Stimulated activated memory B cell treated with anti-CD40 and anti-IgM and Interleukin-4, amounts not matched to agents 10 μg/mL and 1 μg/mL and 100 μg/mL, for 72 hours (primary cell): ENCODE measurements at regions not wholly inside any gene's neighbourhood (a gene's known extent, or its start where the extent isn't known, plus 50 kb on each side); places are given as distances from the start of the nearest gene placed in this dataset.

Source experiments
- ATAC-seq: fragments of 150-1000 bp; cut with Tn5 transposase; 2 replicates; pipeline ENCODE4 v1.10.0; 2021
- H3K27ac Mint-ChIP-seq: one replicate; pipeline ENCODE4 v1.8.0; 2022; ENCODE audit warnings: mild to moderate bottlenecking, mixed read lengths
- H3K27me3 Mint-ChIP-seq: one replicate; pipeline ENCODE4 v1.8.0; 2022; ENCODE audit warnings: mixed read lengths
- H3K36me3 Mint-ChIP-seq: one replicate; pipeline ENCODE4 v1.8.0; 2022; ENCODE audit warnings: mixed read lengths
- H3K4me1 Mint-ChIP-seq: one replicate; pipeline ENCODE4 v1.8.0; 2022; ENCODE audit warnings: mixed read lengths
- H3K4me3 Mint-ChIP-seq: one replicate; pipeline ENCODE4 v1.8.0; 2022; ENCODE audit warnings: mild to moderate bottlenecking, moderate library complexity, mixed read lengths
- H3K9me3 Mint-ChIP-seq: one replicate; pipeline ENCODE4 v1.8.0; 2022; ENCODE audit warnings: mixed read lengths

DNA sequence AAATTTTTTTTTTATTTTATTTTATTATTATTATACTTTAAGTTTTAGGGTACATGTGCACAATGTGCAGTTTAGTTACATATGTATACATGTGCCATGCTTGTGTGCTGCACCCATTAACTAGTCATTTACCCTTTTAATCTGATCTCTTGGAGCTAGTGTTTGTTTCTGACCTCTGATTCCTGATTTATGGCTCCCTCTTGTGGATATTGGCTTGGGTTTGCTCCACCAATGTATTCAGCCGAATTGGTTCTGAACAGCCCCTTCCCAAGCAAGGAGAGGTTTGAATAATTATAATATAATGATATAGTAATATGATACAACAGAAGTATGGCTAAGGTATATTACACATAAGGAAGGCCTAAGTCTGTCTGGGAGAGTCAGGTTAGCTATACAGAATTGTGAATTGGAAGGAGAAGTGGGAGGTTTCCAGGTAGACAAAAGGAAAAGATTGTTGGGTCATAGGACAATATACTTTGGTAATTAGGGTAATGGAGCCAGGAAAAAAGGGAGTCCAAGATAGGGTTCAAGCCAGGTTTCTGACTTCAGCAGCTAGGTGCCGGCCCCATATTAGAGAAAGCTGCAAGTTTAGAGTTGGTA, 53.1 kb upstream of the HMCN1 start:
- no peaks in the 10 kb centered on the region for H3K36me3 Mint-ChIP-seq
- peak overlapping the region; percentile 78 for H3K27ac Mint-ChIP-seq
- H3K9me3 Mint-ChIP-seq = no peaks in the 10 kb centered on the region
- no peaks in the 10 kb centered on the region for H3K27me3 Mint-ChIP-seq
- ATAC-seq = peak; percentile 64
- H3K4me1 Mint-ChIP-seq = peaks cover 16% of the 10 kb centered on the region
- no peak overlapping the region for H3K4me3 Mint-ChIP-seq

DNA sequence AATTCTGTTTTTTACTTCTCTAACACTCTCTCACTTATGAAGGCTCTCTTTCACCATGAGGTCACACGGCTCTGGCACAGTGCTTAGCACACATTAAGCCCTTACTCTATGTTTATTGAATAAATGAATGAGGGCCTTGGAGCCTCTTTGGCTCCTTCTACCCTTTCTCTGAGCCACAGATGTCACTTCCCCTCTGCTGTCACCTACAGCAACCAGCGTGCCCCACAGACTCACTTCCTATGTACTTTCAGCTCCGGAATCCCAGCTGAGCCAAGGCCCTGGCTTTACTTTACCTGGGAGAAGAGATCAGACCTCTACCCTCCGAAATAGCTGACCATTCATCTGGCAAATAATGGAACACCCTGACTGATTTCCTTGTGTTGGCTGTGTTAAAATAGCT, 53.7 kb upstream of the HMCN1 start:
- ATAC-seq = peak; percentile 64
- peaks cover 16% of the 10 kb centered on the region for H3K4me1 Mint-ChIP-seq
- no peaks in the 10 kb centered on the region for H3K27me3 Mint-ChIP-seq
- peak overlapping the region; percentile 3 for H3K4me3 Mint-ChIP-seq
- no peaks in the 10 kb centered on the region for H3K36me3 Mint-ChIP-seq
- H3K9me3 Mint-ChIP-seq = no peaks in the 10 kb centered on the region
- peak overlapping the region; percentile 78 for H3K27ac Mint-ChIP-seq

DNA sequence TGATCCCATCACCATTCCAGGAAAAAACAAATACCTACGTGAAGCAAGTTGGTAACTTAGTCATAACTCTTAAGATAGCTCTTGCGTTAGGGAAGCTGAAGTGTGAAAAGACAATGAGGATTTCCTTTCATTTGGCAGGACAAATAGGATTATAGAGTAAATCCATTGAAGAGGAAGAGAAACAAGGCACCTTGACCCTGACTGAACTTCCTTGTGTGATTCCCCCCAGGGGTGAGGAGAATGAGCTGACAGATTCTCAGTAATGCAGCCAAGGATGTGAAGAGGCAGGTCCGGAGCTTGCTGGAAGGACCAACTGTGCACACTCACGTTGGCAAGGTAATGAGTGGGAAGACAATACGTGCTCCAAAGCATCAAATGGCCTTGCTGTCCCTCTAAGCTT, 55.0 kb upstream of the HMCN1 start:
- peaks cover 24% of the 10 kb centered on the region for H3K4me1 Mint-ChIP-seq
- no peaks in the 10 kb centered on the region for H3K9me3 Mint-ChIP-seq
- H3K4me3 Mint-ChIP-seq = no peak overlapping the region
- H3K27me3 Mint-ChIP-seq = no peaks in the 10 kb centered on the region
- ATAC-seq = no peak
- no peaks in the 10 kb centered on the region for H3K36me3 Mint-ChIP-seq
- no peak overlapping the region for H3K27ac Mint-ChIP-seq

DNA sequence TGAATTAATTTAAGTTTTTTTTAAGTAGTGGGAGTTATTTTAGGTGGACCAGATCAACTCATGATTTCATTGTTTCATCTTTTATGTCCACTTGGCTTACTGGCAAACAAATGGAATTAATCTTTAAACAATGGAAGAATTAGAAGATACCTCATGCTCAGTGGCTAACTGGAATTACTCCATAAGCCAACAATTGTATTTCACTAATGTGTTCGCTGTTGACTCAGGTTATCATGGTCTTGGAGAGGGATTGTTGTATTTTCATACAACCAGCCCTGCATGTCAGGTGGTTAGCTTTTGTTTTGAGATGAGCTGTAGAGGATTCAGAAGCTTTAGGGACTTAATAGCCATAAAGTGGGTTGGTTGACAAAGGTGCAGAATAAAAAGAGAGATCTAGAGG, 57.2 kb upstream of the HMCN1 start:
- Mint-ChIP-seq H3K4me1 (peaks cover 40% of the 10 kb centered on the region), H3K36me3 (no peaks in the 10 kb centered on the region), H3K4me3 (no peak overlapping the region), H3K27ac (no peak overlapping the region), H3K27me3 (no peaks in the 10 kb centered on the region), H3K9me3 (peaks cover 3% of the 10 kb centered on the region)
- no peak for ATAC-seq

DNA sequence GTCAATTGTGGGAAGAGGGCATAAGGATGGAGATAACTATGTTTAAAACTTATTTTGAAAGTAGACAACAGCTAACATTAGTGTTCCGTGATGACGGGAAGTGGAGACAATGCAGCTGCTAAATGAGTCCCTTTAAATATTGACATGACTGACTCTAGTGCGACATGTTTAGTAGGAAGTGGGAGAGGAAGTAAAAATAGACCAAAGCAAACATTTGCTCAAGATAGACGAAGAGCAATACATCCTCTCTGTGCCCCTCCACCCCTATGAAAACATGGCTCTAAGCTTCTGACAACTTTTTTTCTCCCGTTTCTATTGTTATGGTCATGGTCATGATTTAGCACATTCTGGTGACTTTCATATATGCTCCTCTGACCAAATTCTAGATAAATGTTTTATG, 60.0 kb upstream of the HMCN1 start:
- H3K4me1 Mint-ChIP-seq = peaks cover 24% of the 10 kb centered on the region
- H3K4me3 Mint-ChIP-seq = peak overlapping the region; percentile 27
- peak overlapping the region; percentile 4 for H3K27ac Mint-ChIP-seq
- peak; percentile 78 for ATAC-seq
- H3K27me3 Mint-ChIP-seq = no peaks in the 10 kb centered on the region
- H3K36me3 Mint-ChIP-seq = no peaks in the 10 kb centered on the region
- peaks cover 3% of the 10 kb centered on the region for H3K9me3 Mint-ChIP-seq

DNA sequence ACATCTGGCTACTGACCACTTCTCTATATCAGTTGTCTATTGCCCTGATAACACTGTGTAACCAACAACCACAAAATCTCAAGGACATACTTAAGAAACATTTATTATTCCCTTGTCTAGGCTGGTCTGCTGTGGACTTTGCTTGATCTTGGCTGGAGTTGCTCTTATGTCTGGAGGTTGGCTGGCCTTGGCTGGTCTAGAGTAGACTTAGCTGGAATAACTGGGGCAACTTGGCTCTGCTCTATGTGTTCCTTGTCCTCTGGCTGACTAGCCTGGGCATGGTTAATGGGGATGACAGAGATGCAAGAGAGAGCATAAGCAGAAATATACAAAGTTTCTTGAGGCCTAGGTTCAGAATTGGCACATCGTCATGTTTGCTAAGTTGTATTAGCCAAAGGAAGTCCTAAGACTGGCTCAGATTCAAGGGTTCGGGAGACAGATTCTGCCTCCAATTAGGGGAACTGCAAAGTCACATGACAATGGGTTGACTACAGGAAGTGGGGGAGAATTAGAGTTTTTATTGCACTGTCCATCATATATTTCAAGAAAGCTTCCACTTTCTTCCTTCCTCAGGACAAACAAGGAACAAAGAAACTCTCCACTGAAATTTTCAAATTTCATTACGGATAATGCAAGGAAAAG, 61.4 kb upstream of the HMCN1 start:
- Mint-ChIP-seq H3K4me3 (no peak overlapping the region), H3K4me1 (peaks cover 24% of the 10 kb centered on the region)

DNA sequence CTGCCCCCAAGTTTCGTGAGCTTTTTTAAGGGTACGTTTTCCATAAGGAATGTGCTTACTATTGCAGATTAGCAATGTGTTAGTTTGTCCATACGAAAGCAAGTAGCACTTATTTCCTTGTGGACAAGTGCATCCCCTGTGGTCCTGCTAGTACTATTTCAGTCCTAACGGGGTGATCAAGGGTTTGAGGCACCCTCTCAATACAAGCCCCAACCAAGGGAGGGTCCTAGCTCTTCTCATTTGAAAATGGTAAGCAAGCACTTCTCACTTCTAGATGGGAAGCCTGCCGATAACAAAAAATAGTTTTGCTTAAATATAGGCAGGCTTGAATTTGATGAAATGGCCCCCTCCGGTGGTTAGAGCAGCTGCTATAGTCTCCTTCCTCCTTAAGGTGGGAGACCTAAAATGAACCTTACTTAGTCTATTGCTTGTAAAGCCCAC, 64.0 kb upstream of the HMCN1 start:
- Mint-ChIP-seq H3K4me3 (no peak overlapping the region), H3K27ac (no peak overlapping the region), H3K36me3 (no peaks in the 10 kb centered on the region), H3K4me1 (peaks cover 24% of the 10 kb centered on the region), H3K27me3 (no peaks in the 10 kb centered on the region), H3K9me3 (peaks cover 3% of the 10 kb centered on the region)
- peak; percentile 67 for ATAC-seq

More for the DNA sequence above, 61.4 kb upstream of the HMCN1 start:
- Mint-ChIP-seq H3K27ac (peak overlapping the region; percentile 4), H3K27me3 (no peaks in the 10 kb centered on the region), H3K36me3 (no peaks in the 10 kb centered on the region), H3K9me3 (peaks cover 3% of the 10 kb centered on the region)
- ATAC-seq = no peak

DNA sequence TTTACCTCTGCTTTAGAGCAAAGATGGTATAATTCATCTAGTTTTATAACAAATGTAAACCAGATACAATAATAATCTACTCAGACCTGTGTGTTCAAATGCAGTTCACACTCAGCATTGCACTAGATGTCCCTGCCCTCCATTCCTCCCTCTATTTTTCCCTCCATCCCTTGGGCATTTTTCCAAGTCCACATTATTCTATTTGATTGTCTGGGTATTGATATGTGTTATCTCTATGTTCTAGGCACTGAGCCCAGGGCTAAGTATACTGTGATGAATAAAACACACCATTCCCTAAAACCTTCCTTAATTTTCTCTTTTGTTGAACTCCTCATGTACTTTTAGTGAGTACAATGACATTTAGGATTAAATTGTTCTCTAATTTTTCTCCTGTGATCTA, 66.2 kb upstream of the HMCN1 start:
- Mint-ChIP-seq H3K4me3 (no peak overlapping the region), H3K9me3 (no peaks in the 10 kb centered on the region), H3K27ac (no peak overlapping the region), H3K4me1 (peaks cover 4% of the 10 kb centered on the region), H3K27me3 (no peaks in the 10 kb centered on the region), H3K36me3 (no peaks in the 10 kb centered on the region)
- ATAC-seq = no peak

DNA sequence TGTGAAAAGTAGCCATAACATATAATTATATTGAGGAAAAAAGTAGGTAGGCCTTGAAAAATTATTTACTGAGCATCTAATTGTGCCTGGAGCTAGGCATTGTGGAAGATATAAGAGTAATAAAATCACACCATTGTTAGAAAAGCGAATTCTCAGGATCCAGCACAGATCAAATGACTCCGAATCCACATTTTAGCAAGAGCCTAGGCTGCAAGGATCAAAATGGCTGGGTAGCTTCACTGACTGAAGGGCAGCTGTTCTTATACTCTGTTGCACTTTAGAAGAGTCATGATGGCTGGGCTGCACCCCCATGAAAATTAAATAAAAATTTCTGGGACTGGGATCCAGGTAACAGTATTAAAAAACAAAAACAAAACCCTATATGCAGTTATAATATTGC, 67.6 kb upstream of the HMCN1 start:
- Mint-ChIP-seq H3K4me3 (no peak overlapping the region), H3K9me3 (no peaks in the 10 kb centered on the region), H3K27me3 (no peaks in the 10 kb centered on the region), H3K4me1 (peaks cover 6% of the 10 kb centered on the region), H3K27ac (no peak overlapping the region), H3K36me3 (no peaks in the 10 kb centered on the region)
- no peak for ATAC-seq

DNA sequence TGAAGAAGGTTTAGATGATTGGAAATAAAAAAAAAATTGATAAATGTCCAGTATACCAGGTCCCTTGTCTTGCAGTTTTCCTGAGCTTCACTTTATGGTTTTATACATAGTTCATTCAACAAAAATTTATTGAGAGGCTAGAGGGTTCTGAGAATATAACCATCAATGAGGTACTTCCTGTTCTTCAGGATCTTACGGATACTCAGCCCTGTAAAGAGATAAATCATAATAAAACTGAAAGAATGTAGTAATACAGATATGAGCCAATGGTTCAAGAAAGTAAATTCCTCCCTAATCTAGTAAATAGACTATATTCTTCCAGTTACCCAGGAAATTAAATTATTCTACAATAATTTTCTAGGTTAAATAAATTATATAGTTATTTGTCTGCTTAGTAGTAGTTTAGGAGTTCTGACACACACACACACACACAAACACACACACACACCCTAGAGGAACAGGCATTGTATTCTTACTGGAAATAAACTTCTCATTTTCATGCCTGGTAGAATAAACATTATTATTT, 70.4 kb upstream of the HMCN1 start:
- no peak overlapping the region for H3K4me3 Mint-ChIP-seq
- H3K36me3 Mint-ChIP-seq = no peaks in the 10 kb centered on the region
- no peak for ATAC-seq
- peaks cover 6% of the 10 kb centered on the region for H3K4me1 Mint-ChIP-seq
- H3K27ac Mint-ChIP-seq = no peak overlapping the region
- no peaks in the 10 kb centered on the region for H3K9me3 Mint-ChIP-seq
- H3K27me3 Mint-ChIP-seq = no peaks in the 10 kb centered on the region

DNA sequence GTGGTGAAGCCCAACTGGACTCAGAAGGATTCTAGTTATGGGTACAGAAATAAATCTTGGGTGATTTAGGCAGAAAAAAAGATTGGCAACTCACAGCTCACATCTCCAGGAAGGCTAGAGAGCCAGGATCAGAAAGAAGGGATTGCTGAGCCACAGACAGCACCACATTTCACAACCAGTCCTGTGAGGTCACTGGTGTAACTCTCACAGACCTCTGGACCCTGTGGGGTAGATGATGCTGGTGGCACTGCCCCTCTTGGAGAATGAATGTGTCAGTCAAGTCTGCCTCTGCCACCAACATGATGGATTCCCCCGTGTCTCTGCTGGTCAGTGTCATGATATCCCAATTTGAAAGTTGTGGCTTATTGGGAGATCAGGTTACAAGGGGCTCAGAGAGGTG, 70.9 kb upstream of the HMCN1 start:
- Mint-ChIP-seq H3K36me3 (no peaks in the 10 kb centered on the region), H3K4me1 (peaks cover 6% of the 10 kb centered on the region), H3K27ac (no peak overlapping the region), H3K4me3 (no peak overlapping the region), H3K9me3 (no peaks in the 10 kb centered on the region), H3K27me3 (no peaks in the 10 kb centered on the region)
- ATAC-seq = no peak

DNA sequence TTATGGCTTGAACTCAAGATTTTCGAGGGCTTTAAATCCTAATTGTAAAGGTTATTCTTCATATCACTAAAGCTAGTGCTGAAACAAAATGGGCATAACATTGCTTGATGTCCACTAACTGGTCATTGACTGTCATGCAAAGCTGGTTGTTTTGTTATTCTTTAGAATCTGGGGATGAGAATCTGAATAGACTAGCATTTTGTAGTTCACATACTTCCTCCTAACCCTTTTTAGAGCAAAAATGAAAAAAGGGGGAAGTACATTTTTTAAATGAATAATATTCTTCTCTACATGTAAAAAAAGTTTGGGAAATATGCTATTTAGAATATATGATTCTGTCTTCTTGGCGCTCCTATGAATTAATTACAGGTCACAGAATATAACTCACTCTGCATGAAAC, 72.2 kb upstream of the HMCN1 start:
- Mint-ChIP-seq H3K27me3 (no peaks in the 10 kb centered on the region), H3K4me3 (no peak overlapping the region), H3K4me1 (peaks cover 6% of the 10 kb centered on the region), H3K36me3 (no peaks in the 10 kb centered on the region), H3K9me3 (peaks cover 3% of the 10 kb centered on the region), H3K27ac (no peak overlapping the region)
- no peak for ATAC-seq

DNA sequence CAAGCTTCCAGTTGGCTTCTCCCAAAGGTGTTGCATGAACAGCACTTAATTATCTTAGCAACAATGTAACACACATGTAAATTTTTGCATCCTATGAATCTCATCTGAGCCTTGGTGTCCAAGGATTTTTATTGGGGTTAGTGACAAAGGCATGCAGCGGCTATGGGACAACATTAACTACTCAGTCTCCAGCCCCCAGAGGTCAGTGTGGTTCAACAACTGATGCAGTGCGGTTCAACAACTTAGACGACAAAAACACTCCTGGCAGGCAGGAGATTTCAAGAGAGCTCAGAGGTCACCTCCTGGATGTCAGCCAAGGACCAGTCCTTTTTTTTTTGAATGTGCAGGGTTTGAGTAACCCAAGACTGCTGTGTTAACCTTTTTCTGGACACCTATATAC, 77.5 kb upstream of the HMCN1 start:
- no peak overlapping the region for H3K27ac Mint-ChIP-seq
- H3K9me3 Mint-ChIP-seq = peaks cover 3% of the 10 kb centered on the region
- no peak overlapping the region for H3K4me3 Mint-ChIP-seq
- no peaks in the 10 kb centered on the region for H3K36me3 Mint-ChIP-seq
- peaks cover under 1% of the 10 kb centered on the region for H3K4me1 Mint-ChIP-seq
- no peak for ATAC-seq
- H3K27me3 Mint-ChIP-seq = no peaks in the 10 kb centered on the region

DNA sequence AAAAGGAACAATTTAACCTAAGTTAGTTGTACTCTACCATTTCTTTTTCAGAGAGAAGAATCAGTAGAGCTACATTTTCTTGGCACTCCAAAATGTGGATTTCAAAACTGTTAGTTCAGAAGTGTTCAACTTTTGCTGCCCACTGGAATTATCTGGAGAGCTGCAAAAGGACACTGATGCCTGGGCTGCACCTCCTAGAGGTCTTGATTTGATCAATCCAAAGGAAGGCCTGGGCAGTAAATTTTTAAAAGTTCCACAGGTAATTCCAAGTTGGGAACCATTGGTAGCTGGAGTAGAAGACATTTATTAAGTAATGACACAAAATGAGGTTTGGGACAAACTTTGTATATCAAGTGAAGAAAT, 79.3 kb upstream of the HMCN1 start:
- H3K36me3 Mint-ChIP-seq = no peaks in the 10 kb centered on the region
- no peak overlapping the region for H3K4me3 Mint-ChIP-seq
- H3K27ac Mint-ChIP-seq = no peak overlapping the region
- ATAC-seq = no peak
- H3K9me3 Mint-ChIP-seq = peaks cover 3% of the 10 kb centered on the region
- no peaks in the 10 kb centered on the region for H3K27me3 Mint-ChIP-seq
- H3K4me1 Mint-ChIP-seq = no peaks in the 10 kb centered on the region

DNA sequence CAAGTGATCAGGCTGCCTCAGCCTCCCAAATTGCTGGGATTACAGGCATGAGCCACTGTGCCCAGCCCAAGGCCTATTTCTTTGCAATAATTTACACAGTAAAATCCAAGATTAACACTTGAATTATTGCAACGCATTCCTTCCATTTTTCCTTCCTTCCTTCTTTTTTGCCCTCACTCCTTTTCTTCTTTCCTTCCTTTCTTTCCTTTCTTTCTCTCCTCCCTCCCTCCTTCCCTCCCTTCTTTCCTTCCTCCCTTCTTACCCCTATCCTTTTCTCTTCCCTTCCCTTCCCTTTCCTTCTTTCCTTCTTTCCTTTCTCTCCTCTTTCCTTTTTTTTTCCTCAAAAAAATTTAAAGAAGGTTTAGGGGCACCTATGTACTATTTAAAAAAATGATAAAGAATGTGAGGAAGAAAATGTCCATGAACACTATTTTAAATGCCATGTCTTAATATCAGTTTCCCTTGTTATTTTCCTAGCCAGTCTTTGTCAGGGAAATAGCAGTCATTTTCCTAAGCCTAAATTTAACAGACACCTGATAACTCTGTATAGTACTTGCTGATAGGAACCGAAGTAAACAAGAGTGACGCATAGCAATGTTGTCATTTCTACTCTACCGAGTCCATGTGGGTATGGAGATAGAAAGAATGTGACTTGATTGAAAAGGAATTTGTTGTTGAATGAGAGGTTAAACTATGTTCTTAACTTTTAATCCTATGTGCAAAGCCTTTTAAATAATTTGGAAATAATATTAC, 79.8 kb upstream of the HMCN1 start:
- Mint-ChIP-seq H3K27me3 (no peaks in the 10 kb centered on the region), H3K36me3 (no peaks in the 10 kb centered on the region), H3K4me1 (no peaks in the 10 kb centered on the region), H3K27ac (no peak overlapping the region), H3K4me3 (no peak overlapping the region), H3K9me3 (peaks cover 3% of the 10 kb centered on the region)
- no peak for ATAC-seq

DNA sequence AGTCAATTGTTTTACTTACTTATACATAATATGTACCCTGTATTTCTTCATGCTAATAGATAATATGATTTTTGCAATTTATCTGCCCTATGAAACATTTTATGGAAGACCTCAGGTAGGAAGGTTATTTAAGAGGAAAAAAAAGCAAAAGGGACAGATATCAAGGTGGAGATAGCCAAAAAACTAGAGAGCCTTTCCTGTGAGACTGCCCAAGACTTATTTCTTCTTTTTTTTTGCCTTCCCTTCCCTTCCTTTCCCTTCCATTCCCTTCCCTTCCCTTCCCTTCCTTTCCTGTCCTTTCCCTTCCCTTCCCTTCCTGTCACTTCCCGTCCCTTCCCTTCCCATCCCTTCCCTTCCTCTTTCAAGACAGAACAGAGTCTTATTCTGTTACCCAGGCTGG, 80.6 kb upstream of the HMCN1 start:
- no peaks in the 10 kb centered on the region for H3K36me3 Mint-ChIP-seq
- H3K9me3 Mint-ChIP-seq = peaks cover 3% of the 10 kb centered on the region
- no peak overlapping the region for H3K4me3 Mint-ChIP-seq
- ATAC-seq = no peak
- H3K27me3 Mint-ChIP-seq = no peaks in the 10 kb centered on the region
- no peaks in the 10 kb centered on the region for H3K4me1 Mint-ChIP-seq
- no peak overlapping the region for H3K27ac Mint-ChIP-seq
